CD14-positive monocyte (primary cell): ENCODE measurements at regions not wholly inside any gene's neighbourhood (a gene's known extent, or its start where the extent isn't known, plus 50 kb on each side); places are given as distances from the start of the nearest gene placed in this dataset.

Source experiments
- DNase-seq, 3 donors: peaks; one replicate each; pipeline ENCODE4 v3.0.0-alpha.2; 2011 to 2022
- H2AFZ ChIP-seq: 2 replicates; pipeline ENCODE4 v1.6.0; 2012; ENCODE audit warnings: mild to moderate bottlenecking, low read depth, low read length, inconsistent platforms; ENCODE audit not compliant: insufficient read depth, poor library complexity, severe bottlenecking
- H3K27ac ChIP-seq, 2 donors: 1 replicate in 1 of 2; 2 replicates in 1 of 2; pipeline ENCODE4 v1.5.1; 2012 to 2013; ENCODE audit warnings: low read length in 2 of 2, control low read depth in 1 of 2, inconsistent platforms in 1 of 2, low read depth in 1 of 2, mild to moderate bottlenecking in 1 of 2
- H3K27me3 ChIP-seq, 2 donors: one replicate each; pipeline versions ENCODE4 v1.6.0 to v1.6.1; 2011 to 2013; ENCODE audit warnings: low read length in 2 of 2; ENCODE audit not compliant: control insufficient read depth in 2 of 2, insufficient read depth in 2 of 2
- H3K36me3 ChIP-seq, 2 donors: replicated peaks in 1 of 2; 1 replicate in 1 of 2; 2 replicates in 1 of 2; pipeline versions ENCODE4 v1.5.1 to v1.6.1; 2012 to 2013; ENCODE audit warnings: low read length in 2 of 2, control low read depth in 1 of 2, inconsistent platforms in 1 of 2, mild to moderate bottlenecking in 1 of 2; ENCODE audit not compliant: insufficient read depth in 2 of 2, control insufficient read depth in 1 of 2
- H3K4me1 ChIP-seq, 2 donors: 1 replicate in 1 of 2; 2 replicates in 1 of 2; pipeline versions ENCODE4 v1.5.1 to v1.6.1; 2012 to 2013; ENCODE audit warnings: low read length in 2 of 2, control low read depth in 1 of 2, inconsistent platforms in 1 of 2, mild to moderate bottlenecking in 1 of 2, moderate library complexity in 1 of 2; ENCODE audit not compliant: insufficient read depth in 2 of 2, control insufficient read depth in 1 of 2
- H3K4me2 ChIP-seq: replicated peaks from 2 replicates; pipeline ENCODE3; 2012; ENCODE audit warnings: low read length, moderate library complexity, mild to moderate bottlenecking; ENCODE audit not compliant: poor library complexity, severe bottlenecking; ENCODE audit errors: extremely low read depth
- H3K4me3 ChIP-seq, 3 experiments: fragments of 200-600 bp in 1 of 3; sonication (generic) in 1 of 3; replicated peaks in 1 of 3; 1 replicate in 2 of 3; 2 replicates in 1 of 3; pipeline ENCODE4 v1.5.1; 2011 to 2013; ENCODE audit warnings: low read length in 3 of 3, mild to moderate bottlenecking in 3 of 3, control low read depth in 2 of 3, low read depth in 2 of 3, inconsistent platforms in 1 of 3, moderate library complexity in 1 of 3
- H3K79me2 ChIP-seq: 2 replicates; pipeline ENCODE4 v1.6.0; 2012; ENCODE audit warnings: mild to moderate bottlenecking, control low read depth, inconsistent platforms, low read length, moderate library complexity; ENCODE audit not compliant: insufficient read depth
- H3K9ac ChIP-seq: 2 replicates; pipeline ENCODE4 v1.6.0; 2017; ENCODE audit warnings: low read length, mild to moderate bottlenecking; ENCODE audit not compliant: insufficient read depth, poor library complexity, severe bottlenecking
- H3K9me3 ChIP-seq, 2 donors: replicated peaks in 1 of 2; 1 replicate in 1 of 2; 2 replicates in 1 of 2; pipeline versions ENCODE4 v1.5.1 to v1.6.1; 2012 to 2013; ENCODE audit warnings: low read length in 2 of 2, control low read depth in 1 of 2; ENCODE audit not compliant: control insufficient read depth in 1 of 2, insufficient read depth in 1 of 2
- H4K20me1 ChIP-seq: 2 replicates; pipeline ENCODE4 v1.6.0; 2012; ENCODE audit warnings: mild to moderate bottlenecking, low read length, control low read depth, moderate library complexity; ENCODE audit not compliant: insufficient read depth
- H3K27ac Mint-ChIP-seq, 7 donors: one replicate each; pipeline ENCODE4 v1.8.0; 2020; ENCODE audit warnings: mild to moderate bottlenecking in 7 of 7, mixed read lengths in 7 of 7, moderate library complexity in 6 of 7, inconsistent platforms in 2 of 7
- H3K27me3 Mint-ChIP-seq, 3 donors: one replicate each; pipeline ENCODE4 v1.8.0; 2021 to 2022; ENCODE audit warnings: low read depth in 3 of 3, mild to moderate bottlenecking in 3 of 3, mixed read lengths in 3 of 3, moderate library complexity in 3 of 3, inconsistent platforms in 1 of 3
- H3K36me3 Mint-ChIP-seq, 2 donors: one replicate each; pipeline ENCODE4 v1.8.0; 2020; ENCODE audit warnings: mixed read lengths in 2 of 2, inconsistent platforms in 1 of 2, mild to moderate bottlenecking in 1 of 2
- H3K4me1 Mint-ChIP-seq: one replicate; pipeline ENCODE4 v1.8.0; 2020; ENCODE audit warnings: mild to moderate bottlenecking, mixed read lengths
- H3K4me3 Mint-ChIP-seq, 2 donors: one replicate each; pipeline ENCODE4 v1.8.0; 2020; ENCODE audit warnings: mild to moderate bottlenecking in 2 of 2, mixed read lengths in 2 of 2, moderate library complexity in 1 of 2
- H3K9me3 Mint-ChIP-seq, 7 donors: one replicate each; pipeline ENCODE4 v1.8.0; 2020 to 2022; ENCODE audit warnings: mixed read lengths in 7 of 7, mild to moderate bottlenecking in 6 of 7, moderate library complexity in 6 of 7, inconsistent platforms in 2 of 7
- WGBS: methylation state at CpG from one replicate; pipeline ENCODE4 v1.1.5; 2013; ENCODE audit warnings: missing lambda C conversion rate; ENCODE audit not compliant: insufficient coverage; 5-methylcytosine and 5-hydroxymethylcytosine counted together
- intact Hi-C, 2 donors: fragments of 100-400 bp; cut with micrococcal nuclease; formaldehyde crosslinking; loops; one replicate each; pipeline versions ENCODE4 v1.15.0 to v1.15.1; 2023
- TF ChIP-seq, protein P1 (sequence below): fragments of 200-600 bp; IDR thresholded peaks from one replicate; pipeline ENCODE4 v1.8.0; 2022; ENCODE audit warnings: antibody characterized with exemption, mild to moderate bottlenecking

DNA sequence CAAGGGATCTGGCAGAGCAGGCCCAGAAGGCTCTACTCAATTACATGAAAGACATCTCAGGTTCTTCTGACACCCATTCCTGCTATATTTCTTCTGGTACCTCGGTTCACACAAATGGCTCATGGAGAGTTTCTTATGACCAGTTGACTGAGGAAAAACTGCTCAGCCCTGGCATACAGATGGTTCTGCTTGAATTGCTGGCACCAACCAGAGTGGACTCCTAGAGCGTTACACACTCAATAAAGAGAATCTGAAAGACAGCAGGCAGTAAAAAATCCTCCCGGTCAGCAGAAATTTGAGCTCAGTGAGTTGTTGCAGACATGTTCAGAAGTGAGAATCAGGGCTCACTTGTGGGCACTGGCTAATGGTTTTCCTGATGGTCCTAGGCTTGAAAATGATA is 434.4 kb downstream of the TCERG1L start:
- DNase-seq: no peak

DNA sequence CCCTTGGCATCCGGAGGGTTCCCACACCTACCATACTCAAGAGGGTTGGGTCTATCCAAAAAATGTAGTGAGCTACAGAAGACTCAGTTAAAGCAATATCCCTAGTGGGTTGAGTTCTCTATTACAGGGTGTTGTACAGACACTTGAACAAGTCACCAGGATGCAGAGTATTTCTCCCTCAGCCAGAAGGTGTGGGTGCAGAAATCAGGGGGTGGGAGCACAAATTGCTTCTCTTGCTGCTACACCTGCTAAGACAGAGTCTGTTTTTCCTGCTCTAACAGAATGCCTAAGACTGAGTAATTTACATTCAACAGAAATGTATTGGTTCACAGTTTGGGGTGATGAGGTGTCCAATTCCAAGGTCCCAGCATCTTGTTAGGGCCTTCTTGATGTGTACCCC is 433.4 kb downstream of the TCERG1L start:
- no peaks in the 10 kb centered on the region for H3K4me1 ChIP-seq
- no peak overlapping the region for H3K4me3 ChIP-seq
- no peaks in the 10 kb centered on the region for H3K36me3 Mint-ChIP-seq
- H3K27ac Mint-ChIP-seq: no peak overlapping the region
- H3K9me3 ChIP-seq: no peaks in the 10 kb centered on the region
- no peak overlapping the region for H3K4me3 Mint-ChIP-seq
- H2AFZ ChIP-seq: no peak overlapping the region
- peaks cover 0 to 4% (median 1%) of the 10 kb centered on the region in 3 donors for H3K27me3 Mint-ChIP-seq
- H4K20me1 ChIP-seq: no peaks in the 10 kb centered on the region
- H3K9ac ChIP-seq: no peak overlapping the region
- H3K9me3 Mint-ChIP-seq: peaks cover 0 to 8% (median 0%) of the 10 kb centered on the region in 7 donors
- H3K4me1 Mint-ChIP-seq: no peaks in the 10 kb centered on the region
- no peaks in the 10 kb centered on the region for H3K79me2 ChIP-seq
- no CpG with 5 or more reads among the region's 1 CpG for WGBS
- no peak overlapping the region for H3K4me2 ChIP-seq
- intact Hi-C loops: no loop called here
- H3K27me3 ChIP-seq: no peaks in the 10 kb centered on the region
- TF ChIP-seq, protein P1, sequence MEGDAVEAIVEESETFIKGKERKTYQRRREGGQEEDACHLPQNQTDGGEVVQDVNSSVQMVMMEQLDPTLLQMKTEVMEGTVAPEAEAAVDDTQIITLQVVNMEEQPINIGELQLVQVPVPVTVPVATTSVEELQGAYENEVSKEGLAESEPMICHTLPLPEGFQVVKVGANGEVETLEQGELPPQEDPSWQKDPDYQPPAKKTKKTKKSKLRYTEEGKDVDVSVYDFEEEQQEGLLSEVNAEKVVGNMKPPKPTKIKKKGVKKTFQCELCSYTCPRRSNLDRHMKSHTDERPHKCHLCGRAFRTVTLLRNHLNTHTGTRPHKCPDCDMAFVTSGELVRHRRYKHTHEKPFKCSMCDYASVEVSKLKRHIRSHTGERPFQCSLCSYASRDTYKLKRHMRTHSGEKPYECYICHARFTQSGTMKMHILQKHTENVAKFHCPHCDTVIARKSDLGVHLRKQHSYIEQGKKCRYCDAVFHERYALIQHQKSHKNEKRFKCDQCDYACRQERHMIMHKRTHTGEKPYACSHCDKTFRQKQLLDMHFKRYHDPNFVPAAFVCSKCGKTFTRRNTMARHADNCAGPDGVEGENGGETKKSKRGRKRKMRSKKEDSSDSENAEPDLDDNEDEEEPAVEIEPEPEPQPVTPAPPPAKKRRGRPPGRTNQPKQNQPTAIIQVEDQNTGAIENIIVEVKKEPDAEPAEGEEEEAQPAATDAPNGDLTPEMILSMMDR: no peak
- H3K27ac ChIP-seq: no peak overlapping the region
- DNase-seq: no peak
- no peaks in the 10 kb centered on the region for H3K36me3 ChIP-seq

More for the DNA sequence above, 434.4 kb downstream of the TCERG1L start:
- no peaks in the 10 kb centered on the region for H3K79me2 ChIP-seq
- H3K9me3 ChIP-seq: no peaks in the 10 kb centered on the region
- Mint-ChIP-seq H3K4me3 (no peak overlapping the region), H3K4me1 (no peaks in the 10 kb centered on the region), H3K9me3 (peaks cover 0 to 8% (median 0%) of the 10 kb centered on the region in 7 donors), H3K36me3 (no peaks in the 10 kb centered on the region), H3K27ac (no peak overlapping the region), H3K27me3 (peaks cover 0 to 3% (median 1%) of the 10 kb centered on the region in 3 donors)
- intact Hi-C loops: no loop called here
- H3K27me3 ChIP-seq: no peaks in the 10 kb centered on the region
- H3K4me2 ChIP-seq: no peak overlapping the region
- H3K4me1 ChIP-seq: no peaks in the 10 kb centered on the region
- H3K36me3 ChIP-seq: no peaks in the 10 kb centered on the region
- 100% methylated on average over 1 of the region's 3 CpGs for WGBS
- no peaks in the 10 kb centered on the region for H4K20me1 ChIP-seq
- H2AFZ ChIP-seq: no peak overlapping the region
- no peak overlapping the region for H3K27ac ChIP-seq
- TF ChIP-seq, protein P1: no peak
- H3K9ac ChIP-seq: no peak overlapping the region
- no peak overlapping the region for H3K4me3 ChIP-seq
